Endothelial cell (in vitro differentiated cells): ENCODE measurements at regions not wholly inside any gene's neighbourhood (a gene's known extent, or its start where the extent isn't known, plus 50 kb on each side); places are given as distances from the start of the nearest gene placed in this dataset. TPM values are rescaled to one million over a fixed set of nuclear protein-coding genes. Genes with fewer than 3 reads are reported as not detected.
"Not testable (repeated sequence)": the region's sequence is repeated elsewhere in the genome, so short reads cannot be mapped to it uniquely, and the experiment has no call there.

Experiments used
- DNase-seq: peaks from one replicate; pipeline ENCODE4 v3.0.0; 2021; ENCODE audit warnings: low spot score
- H3K27ac Mint-ChIP-seq: one replicate; pipeline ENCODE4 v1.8.0; 2021; ENCODE audit warnings: mixed read lengths, inconsistent platforms; ENCODE audit not compliant: unreplicated experiment
- H3K27me3 Mint-ChIP-seq: one replicate; pipeline ENCODE4 v1.8.0; 2021; ENCODE audit warnings: mild to moderate bottlenecking, moderate library complexity, mixed read lengths, inconsistent platforms; ENCODE audit not compliant: unreplicated experiment
- H3K36me3 Mint-ChIP-seq: one replicate; pipeline ENCODE4 v1.8.0; 2021; ENCODE audit warnings: mild to moderate bottlenecking, low read depth, mixed read lengths, inconsistent platforms; ENCODE audit not compliant: unreplicated experiment
- H3K4me1 Mint-ChIP-seq: one replicate; pipeline ENCODE4 v1.8.0; 2021; ENCODE audit warnings: mild to moderate bottlenecking, mixed read lengths, inconsistent platforms; ENCODE audit not compliant: unreplicated experiment
- H3K4me3 Mint-ChIP-seq: one replicate; pipeline ENCODE4 v1.8.0; 2021; ENCODE audit warnings: mild to moderate bottlenecking, mixed read lengths, inconsistent platforms; ENCODE audit not compliant: unreplicated experiment
- H3K9me3 Mint-ChIP-seq: one replicate; pipeline ENCODE4 v1.8.0; 2021; ENCODE audit warnings: mixed read lengths, inconsistent platforms; ENCODE audit not compliant: unreplicated experiment
- microRNA-seq: library from miRNA; unstranded; fragments of <30 nt; microRNA quantifications from one replicate; pipeline ENCODE4, GENCODE V29; 2020; ENCODE audit not compliant: unreplicated experiment

GRCh38 chr16:21545664-21546326 is 53.6 kb upstream of the METTL9 start:
- peak overlapping the region; percentile 8 for H3K4me3 Mint-ChIP-seq
- peaks cover 17% of the 10 kb centered on the region for H3K4me1 Mint-ChIP-seq
- not testable (repeated sequence) for H3K9me3 Mint-ChIP-seq, H3K36me3 Mint-ChIP-seq, H3K27me3 Mint-ChIP-seq, DNase-seq, H3K27ac Mint-ChIP-seq

GRCh38 chr16:21549396-21549795 is 50.0 kb upstream of the METTL9 start:
- not testable (repeated sequence) for H3K4me1 Mint-ChIP-seq, H3K4me3 Mint-ChIP-seq, H3K27me3 Mint-ChIP-seq, H3K9me3 Mint-ChIP-seq, DNase-seq, H3K27ac Mint-ChIP-seq, H3K36me3 Mint-ChIP-seq

Small RNA genes lying in the stretch of these regions (microRNA-seq; reads per million reads assigned to microRNA genes)
- not detected for gene MIR3680-1
